Lower leg skin (tissue), 4 donors: ENCODE measurements at regions not wholly inside any gene's neighbourhood (a gene's known extent, or its start where the extent isn't known, plus 50 kb on each side); places are given as distances from the start of the nearest gene placed in this dataset.
"Not testable (repeated sequence)": the region's sequence is repeated elsewhere in the genome, so short reads cannot be mapped to it uniquely, and the experiment has no call there.

Experiments
- DNase-seq, 2 donors: peaks; one replicate each; pipeline ENCODE4 v3.0.0-alpha.2; 2019; ENCODE audit warnings: low spot score in 2 of 2
- H3K4me3 ChIP-seq: fragments of 200-600 bp; sonication (generic); 2 replicates; pipeline ENCODE4 v1.5.1; 2017; ENCODE audit warnings: mild to moderate bottlenecking, low read depth; ENCODE audit not compliant: poor library complexity, severe bottlenecking
- POLR2A ChIP-seq, 2 donors: fragments of 450-650 bp; IDR thresholded peaks; one replicate each; pipeline ENCODE4 v1.6.1; 2016 to 2017; ENCODE audit warnings: antibody characterized with exemption in 2 of 2, mild to moderate bottlenecking in 1 of 2, moderate library complexity in 1 of 2
- WGBS, 2 donors: methylation state at CpG; one replicate each; pipeline ENCODE4 v1.1.5; 2018; 5-methylcytosine and 5-hydroxymethylcytosine counted together
- intact Hi-C: fragments of 100-400 bp; cut with DNase I; formaldehyde crosslinking; loops from one replicate; pipeline ENCODE4 v1.15.0; 2023; ENCODE audit warnings: low total_unique reads
- TF ChIP-seq, protein P1 (sequence below), 3 donors: fragments of 450-650 bp; IDR thresholded peaks; one replicate each; pipeline ENCODE4 v1.5.1; 2016; ENCODE audit warnings: antibody characterized with exemption in 3 of 3, mild to moderate bottlenecking in 3 of 3, moderate library complexity in 2 of 3

DNA sequence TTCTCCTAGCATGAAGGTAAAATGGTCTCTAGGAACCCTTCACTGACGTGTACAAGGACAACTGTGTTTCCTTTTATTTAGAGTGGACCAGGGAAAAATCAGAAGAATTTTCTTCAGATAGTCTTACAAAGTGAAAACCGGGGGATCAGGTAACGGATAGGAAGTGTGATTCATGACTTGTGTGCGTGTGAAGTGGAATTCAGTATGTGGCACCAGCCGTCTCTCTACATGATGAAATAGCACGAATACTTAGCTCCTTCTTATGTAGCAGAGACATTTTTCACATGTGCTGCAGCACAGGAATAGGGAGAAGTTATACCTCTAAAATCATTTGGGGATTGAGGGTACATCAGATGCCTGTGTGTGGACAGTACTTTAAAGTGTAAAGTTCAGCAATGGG, 159.2 kb downstream of the MEX3B start:
- no peak for DNase-seq
- intact Hi-C loops, result no loop called here

DNA sequence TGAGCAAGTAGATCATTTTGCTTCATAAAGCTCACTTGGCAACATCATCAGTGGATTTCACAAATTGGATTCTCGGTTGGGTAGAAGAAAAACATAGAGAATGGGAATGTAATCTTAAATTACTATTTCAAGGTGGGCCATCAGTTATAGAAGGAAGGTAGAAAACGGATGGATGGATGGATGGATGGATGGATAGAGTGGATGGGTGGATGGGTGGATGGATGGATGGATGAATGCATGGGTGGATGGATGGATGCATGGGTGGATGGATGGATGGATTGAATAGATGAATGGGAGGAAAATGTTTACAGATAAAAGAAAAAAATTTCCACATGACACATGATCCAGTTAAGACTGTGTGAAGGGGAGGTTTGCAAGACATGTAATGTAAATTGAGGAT, 159.7 kb downstream of the MEX3B start:
- 86 to 94% methylated on average over 2 of the region's 2 CpGs for WGBS, 2 donors
- intact Hi-C loops, result no loop called here
- no peak for TF ChIP-seq POLR2A (IDR thresholded peaks at IDR 0.05)
- TF ChIP-seq, protein P1, sequence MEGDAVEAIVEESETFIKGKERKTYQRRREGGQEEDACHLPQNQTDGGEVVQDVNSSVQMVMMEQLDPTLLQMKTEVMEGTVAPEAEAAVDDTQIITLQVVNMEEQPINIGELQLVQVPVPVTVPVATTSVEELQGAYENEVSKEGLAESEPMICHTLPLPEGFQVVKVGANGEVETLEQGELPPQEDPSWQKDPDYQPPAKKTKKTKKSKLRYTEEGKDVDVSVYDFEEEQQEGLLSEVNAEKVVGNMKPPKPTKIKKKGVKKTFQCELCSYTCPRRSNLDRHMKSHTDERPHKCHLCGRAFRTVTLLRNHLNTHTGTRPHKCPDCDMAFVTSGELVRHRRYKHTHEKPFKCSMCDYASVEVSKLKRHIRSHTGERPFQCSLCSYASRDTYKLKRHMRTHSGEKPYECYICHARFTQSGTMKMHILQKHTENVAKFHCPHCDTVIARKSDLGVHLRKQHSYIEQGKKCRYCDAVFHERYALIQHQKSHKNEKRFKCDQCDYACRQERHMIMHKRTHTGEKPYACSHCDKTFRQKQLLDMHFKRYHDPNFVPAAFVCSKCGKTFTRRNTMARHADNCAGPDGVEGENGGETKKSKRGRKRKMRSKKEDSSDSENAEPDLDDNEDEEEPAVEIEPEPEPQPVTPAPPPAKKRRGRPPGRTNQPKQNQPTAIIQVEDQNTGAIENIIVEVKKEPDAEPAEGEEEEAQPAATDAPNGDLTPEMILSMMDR (IDR thresholded peaks at IDR 0.05), result no peak
- no peak overlapping the region for H3K4me3 ChIP-seq
- DNase-seq, result no peak

More for the DNA sequence above, 159.2 kb downstream of the MEX3B start:
- WGBS, 2 donors, result 94% methylated on average over 6 of the region's 6 CpGs
- no peak for TF ChIP-seq POLR2A (IDR thresholded peaks at IDR 0.05)
- TF ChIP-seq, protein P1 (IDR thresholded peaks at IDR 0.05), result no peak
- no peak overlapping the region for H3K4me3 ChIP-seq

DNA sequence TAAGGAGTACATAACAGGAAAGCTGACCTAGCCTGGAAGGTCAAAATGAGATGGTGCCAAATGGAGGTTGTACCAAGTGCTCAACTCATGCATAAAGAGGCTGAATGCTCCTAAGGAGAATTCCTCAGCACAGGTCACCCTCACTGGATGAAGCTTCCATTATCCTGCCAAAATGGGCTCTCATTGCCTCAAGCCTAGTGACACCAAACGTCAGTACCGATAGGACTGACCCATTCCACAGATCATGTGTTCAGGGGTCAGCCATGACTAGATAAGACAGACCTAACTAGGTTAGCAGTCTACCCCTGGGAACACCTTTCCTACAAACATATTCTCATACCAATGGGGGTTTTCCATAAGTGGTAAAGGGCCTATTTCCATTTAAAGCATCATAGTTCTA, 160.7 kb downstream of the MEX3B start:
- 90 to 100% methylated on average over 2 of the region's 2 CpGs for WGBS, 2 donors
- DNase-seq, result no peak
- H3K4me3 ChIP-seq, result no peak overlapping the region
- intact Hi-C loops, result no loop called here
- TF ChIP-seq POLR2A (IDR thresholded peaks at IDR 0.05), result no peak
- TF ChIP-seq, protein P1 (IDR thresholded peaks at IDR 0.05), result no peak

DNA sequence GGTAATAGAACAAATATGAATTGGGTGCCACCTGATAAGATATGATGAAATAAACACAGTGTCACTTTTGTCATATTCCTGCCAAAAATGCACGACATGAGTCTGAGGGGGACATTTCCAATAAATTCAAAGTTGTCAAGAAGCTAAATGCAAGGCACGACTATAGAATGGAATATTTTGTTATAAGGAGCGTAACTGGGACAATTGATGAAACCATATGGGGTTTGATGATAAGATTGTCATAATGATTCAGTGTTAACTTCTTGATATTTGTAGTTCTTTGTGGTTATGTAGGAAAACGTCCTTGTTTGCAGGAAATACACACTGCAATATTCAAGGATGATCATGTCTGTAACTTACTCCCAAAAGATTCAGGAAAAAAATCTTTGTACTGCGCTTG, 163.3 kb downstream of the MEX3B start:
- DNase-seq, result no peak
- no peak overlapping the region for H3K4me3 ChIP-seq
- TF ChIP-seq POLR2A (IDR thresholded peaks at IDR 0.05), result no peak
- TF ChIP-seq, protein P1 (IDR thresholded peaks at IDR 0.05), result no peak
- WGBS, 2 donors, result 70 to 73% methylated on average over 5 of the region's 5 CpGs
- intact Hi-C loops, result no loop called here

DNA sequence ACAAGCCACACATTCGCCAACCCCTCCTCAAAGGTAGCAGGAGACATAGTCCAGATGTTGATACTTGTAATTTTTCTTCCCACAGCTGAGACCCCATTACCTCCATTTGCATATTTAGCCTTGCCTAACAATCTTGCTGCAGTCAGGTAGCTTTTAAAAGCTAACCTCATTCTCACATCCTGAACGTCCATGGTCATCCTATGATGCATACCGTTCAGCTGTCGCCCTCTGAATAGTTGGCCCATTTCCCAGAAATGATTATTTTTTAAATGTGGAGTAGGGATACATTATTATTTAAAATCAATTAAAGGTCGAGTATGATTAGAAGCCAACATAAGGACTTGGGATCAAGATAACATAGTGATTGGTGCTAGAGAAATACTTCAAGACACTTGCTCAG, 165.0 kb downstream of the MEX3B start:
- TF ChIP-seq POLR2A (IDR thresholded peaks at IDR 0.05), result no peak
- TF ChIP-seq, protein P1 (IDR thresholded peaks at IDR 0.05), result no peak
- WGBS, 2 donors, result 74 to 79% methylated on average over 5 of the region's 5 CpGs
- intact Hi-C loops, result no loop called here
- H3K4me3 ChIP-seq, result no peak overlapping the region
- no peak for DNase-seq

DNA sequence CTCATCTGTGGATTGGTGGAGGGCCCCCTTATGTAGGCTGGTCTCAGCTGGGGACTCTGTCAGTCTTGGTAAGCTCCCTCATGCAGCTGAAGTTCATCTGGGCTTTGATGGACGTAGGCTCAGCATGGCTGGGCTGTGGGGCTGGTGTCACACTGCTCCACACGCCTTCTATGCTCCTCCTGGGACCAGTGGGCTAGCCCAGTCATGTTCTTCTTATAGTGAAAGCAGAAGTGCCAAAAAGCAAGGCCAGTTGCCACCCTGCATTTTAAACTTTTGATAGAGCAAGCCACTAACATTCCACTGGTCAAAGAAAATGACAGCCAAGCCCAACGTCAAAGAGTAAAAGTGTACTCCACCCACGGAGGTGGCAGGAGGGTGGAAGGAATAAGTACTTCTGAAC, 165.5 kb downstream of the MEX3B start:
- no peak overlapping the region for H3K4me3 ChIP-seq
- TF ChIP-seq, protein P1 (IDR thresholded peaks at IDR 0.05), result no peak
- no peak for TF ChIP-seq POLR2A (IDR thresholded peaks at IDR 0.05)
- intact Hi-C loops, result no loop called here
- WGBS, 2 donors, result 50 to 57% methylated on average over 4 of the region's 4 CpGs
- DNase-seq, result no peak

DNA sequence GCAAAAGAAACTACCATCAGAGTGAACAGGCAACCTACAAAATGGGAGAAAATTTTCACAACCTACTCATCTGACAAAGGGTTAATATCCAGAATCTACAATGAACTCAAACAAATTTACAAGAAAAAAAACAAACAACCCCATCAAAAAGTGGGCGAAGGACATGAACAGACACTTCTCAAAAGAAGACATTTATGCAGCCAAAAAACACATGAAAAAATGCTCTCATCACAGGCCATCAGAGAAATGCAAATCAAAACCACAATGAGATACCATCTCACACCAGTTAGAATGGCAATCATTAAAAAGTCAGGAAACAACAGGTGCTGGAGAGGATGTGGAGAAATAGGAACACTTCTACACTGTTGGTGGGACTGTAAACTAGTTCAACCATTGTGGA, 170.1 kb downstream of the MEX3B start:
- WGBS, 2 donors, result 89 to 90% methylated on average over 1 of the region's 1 CpG
- intact Hi-C loops, DNase-seq, H3K4me3 ChIP-seq: not testable (repeated sequence)

DNA sequence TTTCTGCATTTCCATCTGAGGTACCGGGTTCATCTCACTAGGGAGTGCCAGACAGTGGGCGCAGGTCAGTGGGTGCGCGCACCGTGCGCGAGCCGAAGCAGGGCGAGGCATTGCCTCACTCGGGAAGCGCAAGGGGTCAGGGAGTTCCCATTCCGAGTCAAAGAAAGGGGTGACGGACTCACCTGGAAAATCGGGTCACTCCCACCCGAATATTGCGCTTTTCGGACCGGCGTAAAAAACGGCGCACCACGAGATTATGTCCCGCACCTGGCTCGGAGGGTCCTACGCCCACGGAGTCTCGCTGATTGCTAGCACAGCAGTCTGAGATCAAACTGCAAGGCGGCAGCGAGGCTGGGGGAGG, 175.1 kb downstream of the MEX3B start:
- H3K4me3 ChIP-seq, DNase-seq, intact Hi-C loops: not testable (repeated sequence)
- 94 to 95% methylated on average over 18 to 27 of the region's 29 CpGs for WGBS, 2 donors

DNA sequence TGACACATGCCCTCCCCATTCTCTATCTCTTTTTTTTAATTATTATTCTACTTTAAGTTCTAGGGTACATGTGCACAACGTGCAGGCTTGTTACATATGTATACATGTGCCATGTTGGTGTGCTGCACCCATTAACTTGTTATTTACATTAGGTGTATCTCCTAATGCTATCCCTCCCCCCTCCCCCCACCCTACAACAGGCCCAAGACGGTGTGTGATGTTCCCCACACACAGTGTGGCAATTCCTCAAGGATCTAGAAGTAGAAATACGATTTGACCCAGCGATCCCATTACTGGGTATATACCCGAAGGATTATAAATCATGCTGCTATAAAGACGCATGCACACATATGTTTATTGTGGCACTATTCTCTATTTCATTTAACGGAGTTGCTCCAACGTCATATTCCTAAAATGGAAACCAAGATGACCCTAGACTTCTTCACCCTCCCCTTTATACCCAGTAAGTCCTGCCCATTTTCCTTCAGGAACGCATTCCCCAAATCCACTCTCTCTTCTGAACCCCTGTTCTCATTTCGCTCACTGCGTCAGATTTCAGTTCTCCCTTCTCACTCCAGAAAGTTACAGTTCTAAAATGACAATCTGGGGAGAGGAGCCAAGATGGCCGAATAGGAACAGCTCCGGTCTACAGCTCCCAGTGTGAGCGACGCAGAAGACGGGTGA, 175.6 kb downstream of the MEX3B start:
- DNase-seq, H3K4me3 ChIP-seq, intact Hi-C loops: not testable (repeated sequence)
- 87 to 93% methylated on average over 16 of the region's 16 CpGs for WGBS, 2 donors
